ENCODE measurements at regions not wholly inside any gene's neighbourhood (a gene's known extent, or its start where the extent isn't known, plus 50 kb on each side); places are given as distances from the start of the nearest gene placed in this dataset.
"Not testable (repeated sequence)": the region's sequence is repeated elsewhere in the genome, so short reads cannot be mapped to it uniquely, and the experiment has no call there.

- DNase-seq: no peak
These were observed 127.1 kb upstream of the SLC4A4 start for GRCh38 chr4:71211748-71212147.

- DNase-seq: no peak
These were observed 126.6 kb upstream of the SLC4A4 start for GRCh38 chr4:71212216-71212615.

- DNase-seq: no peak
These were observed 124.2 kb upstream of the SLC4A4 start for GRCh38 chr4:71214578-71214977.

- DNase-seq: no peak
These were observed 122.4 kb upstream of the SLC4A4 start for GRCh38 chr4:71216316-71216959.

- no peak for DNase-seq
These were observed 121.1 kb upstream of the SLC4A4 start for GRCh38 chr4:71217688-71218087.

- DNase-seq: not testable (repeated sequence)
These were observed 118.0 kb upstream of the SLC4A4 start for GRCh38 chr4:71220848-71221247.

GRCh38 chr4:71221510-71222466, 117.0 kb upstream of the SLC4A4 start:
- no peak for DNase-seq

GRCh38 chr4:71222661-71223060, 116.2 kb upstream of the SLC4A4 start:
- no peak for DNase-seq

GRCh38 chr4:71229477-71230270, 109.1 kb upstream of the SLC4A4 start:
- no peak for DNase-seq

- DNase-seq: no peak
These were observed 108.3 kb upstream of the SLC4A4 start for GRCh38 chr4:71230271-71231128.

GRCh38 chr4:71231129-71232055, 107.4 kb upstream of the SLC4A4 start:
- no peak for DNase-seq

- no peak for DNase-seq
These were observed 106.8 kb upstream of the SLC4A4 start for GRCh38 chr4:71232056-71232430.

GRCh38 chr4:71232846-71233245, 106.0 kb upstream of the SLC4A4 start:
- no peak for DNase-seq

- no peak for DNase-seq
These were observed 103.3 kb upstream of the SLC4A4 start for GRCh38 chr4:71235311-71236201.

- DNase-seq: no peak
These were observed 102.6 kb upstream of the SLC4A4 start for GRCh38 chr4:71236226-71236625.

GRCh38 chr4:71237641-71238040, 101.2 kb upstream of the SLC4A4 start:
- DNase-seq: no peak

GRCh38 chr4:71239365-71239764, 99.5 kb upstream of the SLC4A4 start:
- no peak for DNase-seq

- no peak for DNase-seq
These were observed 98.7 kb upstream of the SLC4A4 start for GRCh38 chr4:71240094-71240493.

- DNase-seq: no peak
These were observed 97.1 kb upstream of the SLC4A4 start for GRCh38 chr4:71241501-71242288.

Data from activated gamma-delta T cell treated with Interleukin-2 at 50 U/mL for 16 hours (primary cell).